ENCODE measurements at regions not wholly inside any gene's neighbourhood (a gene's known extent, or its start where the extent isn't known, plus 50 kb on each side); places are given as distances from the start of the nearest gene placed in this dataset.

DNA sequence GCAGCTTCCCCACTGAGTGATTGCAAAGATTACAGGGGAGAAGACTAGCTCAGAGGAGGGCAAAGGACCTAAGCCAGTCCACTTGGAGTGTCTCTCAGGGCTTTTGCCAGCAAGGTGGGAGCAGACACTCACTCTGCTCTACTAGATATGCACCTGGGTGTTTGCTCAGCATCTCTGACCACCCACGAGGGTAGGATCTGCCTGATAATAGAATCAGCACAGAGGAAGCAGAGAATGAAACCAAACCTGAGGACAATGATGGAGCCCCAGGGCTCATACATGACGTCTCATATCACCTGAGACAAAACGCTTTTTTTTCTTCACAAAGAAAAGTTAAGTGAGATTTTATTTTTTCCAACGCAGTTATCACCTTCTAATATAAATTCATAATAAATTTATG, 79.4 kb downstream of the RRAGC start:
- no peak overlapping the region for H3K27ac ChIP-seq
- no peak for TF ChIP-seq ZFX (IDR thresholded peaks at IDR 0.05)

DNA sequence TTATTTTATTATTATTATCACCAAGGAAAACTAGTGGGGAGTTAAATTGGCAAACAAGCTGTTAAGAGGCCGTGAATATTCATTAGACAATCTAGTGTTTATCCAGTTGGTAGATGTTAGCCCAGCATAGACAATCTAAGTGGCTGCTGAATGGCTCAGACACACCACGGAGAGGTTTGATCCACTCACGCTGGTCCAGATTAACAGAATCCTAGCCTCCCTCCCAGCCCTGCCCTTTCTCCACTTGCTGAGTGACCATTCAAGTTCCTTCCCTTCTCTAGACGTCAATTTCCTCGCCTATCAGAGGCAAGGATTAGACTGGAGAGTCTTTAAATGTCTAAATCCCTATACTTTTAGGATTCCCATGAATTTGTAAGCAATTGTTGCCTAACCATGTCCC, 80.1 kb downstream of the RRAGC start:
- H3K27ac ChIP-seq: no peak overlapping the region
- TF ChIP-seq, protein P1, sequence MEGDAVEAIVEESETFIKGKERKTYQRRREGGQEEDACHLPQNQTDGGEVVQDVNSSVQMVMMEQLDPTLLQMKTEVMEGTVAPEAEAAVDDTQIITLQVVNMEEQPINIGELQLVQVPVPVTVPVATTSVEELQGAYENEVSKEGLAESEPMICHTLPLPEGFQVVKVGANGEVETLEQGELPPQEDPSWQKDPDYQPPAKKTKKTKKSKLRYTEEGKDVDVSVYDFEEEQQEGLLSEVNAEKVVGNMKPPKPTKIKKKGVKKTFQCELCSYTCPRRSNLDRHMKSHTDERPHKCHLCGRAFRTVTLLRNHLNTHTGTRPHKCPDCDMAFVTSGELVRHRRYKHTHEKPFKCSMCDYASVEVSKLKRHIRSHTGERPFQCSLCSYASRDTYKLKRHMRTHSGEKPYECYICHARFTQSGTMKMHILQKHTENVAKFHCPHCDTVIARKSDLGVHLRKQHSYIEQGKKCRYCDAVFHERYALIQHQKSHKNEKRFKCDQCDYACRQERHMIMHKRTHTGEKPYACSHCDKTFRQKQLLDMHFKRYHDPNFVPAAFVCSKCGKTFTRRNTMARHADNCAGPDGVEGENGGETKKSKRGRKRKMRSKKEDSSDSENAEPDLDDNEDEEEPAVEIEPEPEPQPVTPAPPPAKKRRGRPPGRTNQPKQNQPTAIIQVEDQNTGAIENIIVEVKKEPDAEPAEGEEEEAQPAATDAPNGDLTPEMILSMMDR (conservative IDR thresholded peaks at IDR 0.05): no peak
- TF ChIP-seq ZFX (IDR thresholded peaks at IDR 0.05): no peak

DNA sequence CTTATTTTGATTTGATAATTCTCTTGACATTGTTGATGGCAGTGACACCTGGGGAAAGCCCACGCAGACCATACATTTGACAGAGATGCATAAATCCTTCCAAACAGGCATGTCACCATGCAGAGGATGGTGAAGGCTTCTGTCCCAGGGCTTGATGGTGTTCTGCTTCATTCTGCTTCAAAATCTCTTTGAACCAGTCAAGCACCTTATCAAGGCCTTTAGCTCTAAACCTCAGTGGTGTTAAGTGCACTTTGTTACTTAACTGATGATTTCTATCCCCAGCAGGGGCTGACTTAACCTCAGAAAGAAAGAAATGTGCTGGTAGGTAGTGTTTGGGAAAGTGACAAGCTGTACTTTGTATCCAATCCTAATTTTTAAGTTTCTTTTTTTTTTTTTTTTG, 81.1 kb downstream of the RRAGC start:
- H3K27ac ChIP-seq: no peak overlapping the region

DNA sequence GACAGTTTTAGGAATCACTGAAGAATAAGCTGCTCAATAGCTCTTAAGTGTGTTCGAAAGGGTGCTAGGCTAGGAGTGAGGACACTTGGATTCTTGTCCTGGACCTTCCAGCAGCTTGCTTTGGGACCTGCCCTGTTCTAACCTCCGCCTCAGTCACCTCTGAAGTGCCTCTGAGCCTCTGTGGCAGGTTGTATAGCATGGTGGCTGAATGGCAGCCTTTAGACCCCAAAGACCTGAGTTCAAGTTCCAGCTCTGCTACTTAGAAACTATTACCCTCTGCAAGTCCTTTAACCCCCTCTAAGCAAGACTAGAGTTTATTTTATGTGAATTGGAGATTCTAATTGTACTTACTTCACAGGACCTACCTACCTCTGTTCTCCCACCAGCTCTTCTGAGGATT, 81.5 kb downstream of the RRAGC start:
- no peak overlapping the region for H3K27ac ChIP-seq
- TF ChIP-seq ZFX (IDR thresholded peaks at IDR 0.05): no peak
- TF ChIP-seq, protein P1 (conservative IDR thresholded peaks at IDR 0.05): no peak

More for the DNA sequence above, 81.1 kb downstream of the RRAGC start:
- TF ChIP-seq, protein P1 (conservative IDR thresholded peaks at IDR 0.05): no peak
- TF ChIP-seq ZFX (IDR thresholded peaks at IDR 0.05): no peak

DNA sequence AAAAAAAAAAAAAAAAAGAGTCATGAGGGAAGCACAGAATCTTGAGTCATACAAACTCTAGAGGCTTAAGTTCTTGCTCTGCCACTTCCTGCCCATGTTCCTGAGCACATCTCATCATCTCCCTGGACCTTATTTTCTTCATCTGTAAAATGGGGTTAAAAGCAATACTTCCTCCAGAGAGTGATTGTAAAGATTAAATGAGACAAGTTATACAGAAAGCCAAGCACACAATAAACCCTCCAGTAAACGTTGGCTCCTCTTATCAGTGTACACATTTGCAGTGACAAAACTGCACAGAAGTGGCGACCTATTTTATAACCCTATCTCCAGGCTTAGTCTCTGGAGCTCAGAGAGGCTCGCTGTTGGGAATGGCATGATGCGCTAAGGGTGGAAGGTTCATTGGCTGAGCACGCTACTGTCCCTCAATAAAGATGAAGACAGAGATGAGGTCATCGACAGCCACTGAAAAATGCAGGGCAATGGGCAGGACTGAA, 82.1 kb downstream of the RRAGC start:
- H3K27ac ChIP-seq: no peak overlapping the region
- TF ChIP-seq ZFX (IDR thresholded peaks at IDR 0.05): no peak
- TF ChIP-seq, protein P1 (conservative IDR thresholded peaks at IDR 0.05): no peak

DNA sequence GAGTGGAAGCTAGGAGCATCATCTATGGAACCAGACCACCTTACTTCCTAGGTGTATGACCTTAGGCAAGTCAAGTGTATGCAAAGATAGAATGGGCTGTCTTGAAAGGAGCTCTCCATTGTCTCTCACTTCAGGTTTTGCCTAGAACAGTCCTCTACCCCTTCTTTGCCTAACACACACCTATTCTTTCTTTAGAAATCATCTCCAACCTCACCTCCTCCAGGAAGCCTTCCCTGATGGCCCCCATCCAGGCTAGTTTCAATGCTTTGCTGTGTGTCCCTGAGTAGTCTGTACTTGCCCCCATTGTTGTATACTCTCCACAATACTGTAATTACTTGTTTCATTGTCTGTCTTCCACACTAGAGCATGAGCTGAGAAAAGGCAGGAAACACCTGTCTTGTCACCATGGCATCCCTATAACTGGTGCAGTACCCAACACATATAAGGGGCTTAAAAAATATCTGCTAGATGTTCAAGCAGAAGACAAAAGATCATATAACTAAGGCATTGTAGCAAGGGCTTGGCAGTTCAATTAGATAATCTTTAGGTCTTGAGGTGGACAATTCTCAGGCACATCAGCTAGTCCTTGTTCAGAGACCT, 83.0 kb downstream of the RRAGC start:
- TF ChIP-seq ZFX (IDR thresholded peaks at IDR 0.05): no peak
- TF ChIP-seq, protein P1 (conservative IDR thresholded peaks at IDR 0.05): no peak
- no peak overlapping the region for H3K27ac ChIP-seq

DNA sequence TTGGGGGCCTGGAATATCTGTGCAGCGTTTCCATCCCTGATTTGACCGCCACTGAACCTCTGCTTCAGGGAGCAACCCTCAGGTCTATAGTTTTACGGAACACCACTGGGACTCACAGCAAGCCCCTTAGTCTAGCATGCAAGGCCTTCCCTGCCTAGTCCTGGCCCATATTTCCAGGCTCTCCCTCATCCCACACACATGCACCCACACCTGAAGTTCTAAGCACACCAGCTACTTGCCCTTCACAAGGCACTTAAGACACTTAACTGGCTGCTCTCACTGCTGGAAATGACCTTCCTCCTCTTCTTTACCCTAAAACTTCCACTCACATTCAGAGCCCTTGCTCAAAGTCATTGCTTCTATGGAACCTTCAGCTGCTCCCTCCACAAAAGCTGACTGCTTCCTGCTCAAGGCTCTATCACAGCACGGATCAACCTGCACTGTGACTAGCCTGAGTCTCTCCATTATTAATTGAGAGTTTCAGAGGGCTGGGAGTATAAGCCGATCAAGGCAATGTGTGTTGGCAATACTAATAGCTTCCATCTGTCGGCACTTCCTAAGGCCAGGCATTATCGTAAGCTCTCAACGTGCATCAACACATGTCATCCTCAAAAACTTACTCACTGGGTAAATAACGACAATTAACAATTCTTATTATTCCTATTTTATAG, 84.3 kb downstream of the RRAGC start:
- TF ChIP-seq ZFX (IDR thresholded peaks at IDR 0.05): no peak
- TF ChIP-seq, protein P1 (conservative IDR thresholded peaks at IDR 0.05): no peak
- H3K27ac ChIP-seq: no peak overlapping the region
